Activated CD8-positive, alpha-beta memory T cell treated with anti-CD3 and anti-CD28 coated beads for 24 hours (primary cell): ENCODE measurements at regions not wholly inside any gene's neighbourhood (a gene's known extent, or its start where the extent isn't known, plus 50 kb on each side); places are given as distances from the start of the nearest gene placed in this dataset.

ENCODE experiments used
- DNase-seq: peaks from one replicate; pipeline ENCODE4 v3.0.0-alpha.2; 2020

GRCh38 chr6:12555267-12555666 is 161.3 kb upstream of the PHACTR1 start:
- no peak for DNase-seq

GRCh38 chr6:12555781-12556180 is 160.8 kb upstream of the PHACTR1 start:
- DNase-seq, result no peak

GRCh38 chr6:12557765-12558164 is 158.8 kb upstream of the PHACTR1 start:
- DNase-seq, result no peak

- no peak for DNase-seq
These were observed 156.3 kb upstream of the PHACTR1 start for GRCh38 chr6:12560315-12560714.

- no peak for DNase-seq
These were observed 149.9 kb upstream of the PHACTR1 start for GRCh38 chr6:12566618-12567123.

- no peak for DNase-seq
These were observed 148.9 kb upstream of the PHACTR1 start for GRCh38 chr6:12567682-12568081.

GRCh38 chr6:12569646-12570045 is 146.9 kb upstream of the PHACTR1 start:
- DNase-seq, result no peak

GRCh38 chr6:12570461-12571030 is 146.0 kb upstream of the PHACTR1 start:
- DNase-seq, result no peak

- no peak for DNase-seq
These were observed 143.4 kb upstream of the PHACTR1 start for GRCh38 chr6:12572896-12573827.

- DNase-seq, result no peak
These were observed 140.6 kb upstream of the PHACTR1 start for GRCh38 chr6:12575961-12576360.

- no peak for DNase-seq
These were observed 140.2 kb upstream of the PHACTR1 start for GRCh38 chr6:12576389-12576788.

GRCh38 chr6:12577124-12577850 is 139.3 kb upstream of the PHACTR1 start:
- DNase-seq, result no peak

- DNase-seq, result no peak
These were observed 138.5 kb upstream of the PHACTR1 start for GRCh38 chr6:12578097-12578496.

- no peak for DNase-seq
These were observed 137.8 kb upstream of the PHACTR1 start for GRCh38 chr6:12578751-12579150.

- DNase-seq, result no peak
These were observed 136.3 kb upstream of the PHACTR1 start for GRCh38 chr6:12580290-12580689.

GRCh38 chr6:12582421-12583110 is 134.0 kb upstream of the PHACTR1 start:
- no peak for DNase-seq

- DNase-seq, result no peak
These were observed 131.7 kb upstream of the PHACTR1 start for GRCh38 chr6:12584631-12585405.

GRCh38 chr6:12585497-12585958 is 131.0 kb upstream of the PHACTR1 start:
- no peak for DNase-seq

- DNase-seq, result no peak
These were observed 129.7 kb upstream of the PHACTR1 start for GRCh38 chr6:12586721-12587480.

GRCh38 chr6:12590901-12591300 is 125.7 kb upstream of the PHACTR1 start:
- no peak for DNase-seq

GRCh38 chr6:12592634-12593033 is 123.9 kb upstream of the PHACTR1 start:
- DNase-seq, result no peak
